ENCODE measurements at regions not wholly inside any gene's neighbourhood (a gene's known extent, or its start where the extent isn't known, plus 50 kb on each side); places are given as distances from the start of the nearest gene placed in this dataset.

DNA sequence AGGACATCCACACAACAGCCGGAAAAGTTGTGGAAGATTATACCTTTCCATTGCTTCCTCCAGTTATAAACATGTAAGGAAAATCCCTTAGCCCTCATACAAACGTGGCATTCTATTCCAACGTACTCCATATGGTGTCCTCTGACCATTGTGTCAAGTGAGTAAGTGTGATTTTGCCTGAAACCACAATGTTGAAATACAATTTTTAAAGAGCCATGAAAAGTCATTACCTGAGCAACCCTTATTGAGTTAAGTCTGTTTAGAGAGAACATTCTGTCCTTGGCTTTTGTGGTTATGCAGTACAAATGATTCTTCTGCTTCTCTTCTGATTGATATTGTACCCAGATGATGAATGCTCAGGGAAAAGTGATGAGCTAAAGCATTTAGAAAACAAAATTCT lies 530.1 kb downstream of the HAO1 start:
- DNase-seq (ENCODE audit: low read depth in 2 of 2), result no peak

DNA sequence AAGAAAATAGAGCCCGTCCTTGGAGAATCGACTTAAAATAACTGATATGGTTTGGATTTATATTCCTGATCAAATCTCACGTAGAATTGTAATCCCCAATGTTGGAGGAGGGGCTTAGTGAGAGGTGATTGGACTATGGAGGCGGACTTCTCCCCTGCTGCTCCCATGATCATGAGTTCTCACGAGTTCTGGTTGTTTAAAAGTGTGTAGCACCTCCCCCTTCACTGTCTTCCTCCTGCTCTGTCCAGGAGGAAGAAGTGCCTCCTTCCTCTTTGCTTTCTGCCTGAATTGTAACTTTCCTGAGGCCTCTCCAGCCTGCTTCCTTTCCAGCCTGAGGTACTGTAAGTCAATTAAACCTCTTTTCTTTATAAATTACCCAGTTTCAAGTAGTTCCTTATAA lies 529.2 kb downstream of the HAO1 start:
- no peak for DNase-seq (ENCODE audit: low read depth in 2 of 2)

DNA sequence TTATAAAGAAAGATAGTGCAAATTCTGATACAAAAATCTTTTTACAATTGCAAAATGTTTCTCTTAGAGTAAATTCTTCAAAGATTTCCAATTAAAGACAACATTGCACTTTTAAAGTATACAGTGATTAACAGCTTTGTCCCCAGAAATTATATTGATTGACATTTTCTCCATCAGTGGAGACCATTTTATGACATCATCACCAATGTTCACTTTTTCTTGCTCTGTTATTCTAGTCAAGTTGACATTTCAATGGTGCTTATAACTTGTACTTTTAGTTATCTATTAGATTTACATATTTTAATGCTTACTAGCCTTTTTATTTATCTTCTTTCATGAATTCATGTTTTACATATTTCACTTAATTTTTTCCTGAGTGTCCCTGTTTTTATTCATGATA lies 524.8 kb downstream of the HAO1 start:
- no peak for DNase-seq (ENCODE audit: low read depth in 2 of 2)

DNA sequence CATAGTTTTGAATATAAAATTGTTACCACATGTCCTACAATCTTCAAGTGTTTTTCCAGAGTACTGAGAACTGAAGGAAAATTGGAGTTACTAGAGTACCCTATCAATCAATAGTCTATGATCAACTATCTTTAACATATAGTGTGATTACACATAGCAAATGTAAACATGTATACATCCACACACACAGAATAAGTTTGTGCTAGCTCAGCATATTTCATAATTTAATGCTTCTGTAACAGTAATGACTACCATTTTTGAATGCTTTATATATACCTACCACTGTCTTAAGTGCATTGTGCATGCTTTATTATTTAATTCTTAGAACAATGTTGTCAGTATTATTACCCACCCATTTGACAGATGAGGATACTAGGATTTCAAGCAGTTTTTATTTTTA lies 523.9 kb downstream of the HAO1 start:
- DNase-seq (ENCODE audit: low read depth in 2 of 2), result no peak

DNA sequence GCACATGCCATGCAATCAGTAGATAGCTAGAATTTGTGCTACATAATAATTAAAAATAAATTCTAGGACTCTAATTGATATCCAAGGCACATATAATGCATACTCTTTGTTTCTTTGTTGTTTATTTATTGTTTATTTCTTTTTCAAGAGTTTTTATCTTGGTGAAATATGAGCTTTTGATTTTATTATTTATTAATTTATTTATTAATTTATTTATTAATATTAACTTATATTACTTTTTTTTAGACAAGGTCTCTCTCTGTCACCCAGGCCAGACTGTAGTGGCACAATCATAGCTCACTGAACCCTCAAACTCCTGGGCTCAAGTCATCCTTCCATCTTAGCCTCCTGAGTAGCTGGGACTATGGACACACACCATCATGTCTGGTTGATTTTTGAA lies 519.9 kb downstream of the HAO1 start:
- DNase-seq (ENCODE audit: low read depth in 2 of 2), result no peak

DNA sequence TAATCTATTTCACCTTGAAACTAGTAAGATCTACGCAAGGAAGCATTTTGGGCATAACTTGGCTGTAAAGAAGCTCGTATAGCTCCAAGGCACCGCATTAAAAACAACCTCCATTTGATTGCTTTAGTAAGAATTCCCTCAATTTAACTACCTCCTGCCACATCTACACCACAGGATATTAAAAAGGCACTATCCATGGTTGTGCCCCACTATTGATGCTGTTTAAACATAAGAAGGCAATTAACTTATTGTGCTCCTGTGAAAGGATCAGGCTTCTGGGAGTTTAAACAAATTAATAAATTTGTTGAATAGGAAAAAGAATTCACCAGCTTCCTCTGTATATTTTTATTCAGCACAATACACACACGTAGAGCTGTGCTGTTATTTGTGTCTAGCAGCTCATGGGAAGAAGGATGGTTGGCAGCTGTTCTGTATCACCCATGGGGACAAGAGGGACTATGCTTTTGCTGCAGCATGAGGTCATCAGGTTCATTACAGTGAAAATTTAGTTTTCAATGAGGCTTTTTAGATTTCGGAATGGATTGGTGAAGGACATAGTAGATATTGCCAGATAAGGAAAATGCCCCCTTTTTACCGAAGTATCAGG lies 513.3 kb downstream of the HAO1 start:
- DNase-seq (ENCODE audit: low read depth in 2 of 2), result no peak

DNA sequence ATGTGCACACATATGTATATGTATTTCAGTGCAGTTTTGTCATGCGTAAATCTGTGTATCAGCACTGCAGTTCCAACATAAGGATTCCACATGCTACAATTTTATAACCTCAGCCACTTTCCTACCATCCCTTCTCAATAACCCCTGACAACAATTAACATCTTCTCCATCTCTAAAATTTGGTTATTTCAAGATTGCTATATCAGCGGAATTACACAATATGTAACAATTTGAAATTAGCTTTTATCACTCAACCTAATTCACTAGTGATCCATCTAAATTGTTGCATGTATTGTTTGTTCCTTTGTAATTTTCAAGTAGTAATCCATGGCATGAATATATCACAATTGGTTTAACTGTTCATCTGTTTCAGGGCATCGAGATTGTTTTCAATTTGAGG lies 511.3 kb downstream of the HAO1 start:
- DNase-seq (ENCODE audit: low read depth in 2 of 2), result no peak

DNA sequence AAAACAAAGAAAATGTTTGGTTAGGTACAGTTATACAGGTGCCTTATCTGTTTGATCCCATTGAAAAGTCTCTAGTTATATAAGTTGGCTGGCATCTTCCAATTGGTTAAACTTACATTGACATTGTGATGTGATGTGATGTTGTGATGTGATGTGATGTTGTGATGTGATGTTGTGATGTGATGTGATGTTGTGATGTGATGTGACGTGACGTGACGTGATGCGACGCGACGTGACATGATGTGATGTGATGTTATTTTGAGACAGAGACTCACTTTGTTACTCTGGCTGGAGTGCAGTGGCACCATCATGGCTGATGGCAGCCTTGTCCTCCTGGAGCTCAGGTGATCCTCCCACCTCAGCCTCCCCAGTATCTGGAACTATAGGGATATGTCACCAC lies 507.6 kb downstream of the HAO1 start:
- no peak for DNase-seq (ENCODE audit: low read depth in 2 of 2)

DNA sequence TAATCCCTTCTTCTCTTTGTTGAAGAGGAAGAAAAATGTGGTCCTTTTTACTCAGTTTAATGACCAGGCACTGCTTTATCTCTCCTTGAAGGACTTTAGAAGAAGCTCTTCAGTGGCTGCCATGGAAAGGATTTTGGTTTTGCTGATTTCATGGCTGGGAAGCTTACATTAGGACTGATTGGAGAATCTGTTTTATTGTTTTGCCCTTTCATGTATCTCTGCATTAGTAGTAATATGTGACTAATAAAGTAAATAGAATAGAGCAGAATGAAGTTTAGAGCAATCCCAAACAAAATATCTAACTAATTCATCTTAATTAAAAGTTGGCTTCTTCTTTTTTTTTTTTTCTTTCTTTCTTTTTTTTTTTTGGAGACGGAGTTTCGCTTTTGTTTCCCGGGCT lies 502.9 kb downstream of the HAO1 start:
- DNase-seq (ENCODE audit: low read depth in 2 of 2), result no peak

DNA sequence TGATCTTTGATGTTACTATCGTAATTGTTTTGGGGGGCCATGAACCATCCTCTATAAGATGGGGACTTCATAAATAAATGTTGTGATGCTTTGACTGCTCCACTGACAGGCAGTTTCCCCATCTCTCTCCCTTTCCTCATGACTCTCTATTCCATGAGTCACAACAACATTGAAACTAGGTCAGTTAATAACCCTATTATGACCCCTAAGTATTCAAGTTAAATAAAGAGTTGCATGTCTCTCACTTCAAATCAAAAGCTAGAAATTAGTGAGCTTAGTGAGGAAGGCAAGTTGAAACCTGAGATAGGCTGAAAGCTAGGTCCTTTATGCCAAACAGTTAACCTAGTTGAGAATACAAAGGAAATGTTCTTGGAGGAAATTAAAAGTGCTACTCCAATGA lies 491.0 kb downstream of the HAO1 start:
- DNase-seq (ENCODE audit: low read depth in 2 of 2), result no peak

DNA sequence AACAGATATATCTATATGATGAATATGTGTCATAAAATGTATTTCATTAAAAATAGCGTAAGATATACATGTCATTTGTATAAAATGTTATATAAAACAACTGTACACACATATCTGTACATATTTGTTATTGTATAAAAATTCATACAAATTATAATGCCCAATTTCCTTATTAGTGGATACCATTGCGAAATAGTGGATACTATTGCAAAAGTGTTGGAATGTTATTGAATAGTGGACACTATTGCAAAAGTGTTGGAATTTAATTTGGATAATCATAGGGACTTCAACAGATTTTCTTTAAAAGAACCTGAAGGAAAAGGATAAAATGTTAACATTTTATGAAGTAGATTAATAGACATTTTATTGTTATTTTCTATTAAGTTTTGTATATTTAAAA lies 487.4 kb downstream of the HAO1 start:
- DNase-seq (ENCODE audit: low read depth in 2 of 2), result no peak

DNA sequence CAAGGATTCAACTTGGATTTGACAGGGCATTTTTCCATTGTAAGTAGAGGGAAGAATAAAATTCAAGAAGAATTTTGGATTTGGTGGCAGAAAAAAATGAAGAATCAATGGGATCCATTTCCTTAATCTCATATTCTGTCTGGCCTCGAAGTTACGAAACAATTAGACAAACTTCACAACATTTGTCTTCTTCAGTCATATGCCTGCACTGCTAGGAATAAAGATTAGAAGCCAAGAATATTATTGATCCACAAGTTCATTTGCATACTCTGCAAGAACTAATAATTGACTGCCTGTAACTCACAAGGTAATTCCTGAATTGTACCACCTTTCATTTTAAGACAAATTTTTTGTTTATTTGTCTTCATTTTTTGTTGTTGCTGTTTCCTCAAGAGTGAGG lies 486.2 kb downstream of the HAO1 start:
- no peak for DNase-seq (ENCODE audit: low read depth in 2 of 2)

DNA sequence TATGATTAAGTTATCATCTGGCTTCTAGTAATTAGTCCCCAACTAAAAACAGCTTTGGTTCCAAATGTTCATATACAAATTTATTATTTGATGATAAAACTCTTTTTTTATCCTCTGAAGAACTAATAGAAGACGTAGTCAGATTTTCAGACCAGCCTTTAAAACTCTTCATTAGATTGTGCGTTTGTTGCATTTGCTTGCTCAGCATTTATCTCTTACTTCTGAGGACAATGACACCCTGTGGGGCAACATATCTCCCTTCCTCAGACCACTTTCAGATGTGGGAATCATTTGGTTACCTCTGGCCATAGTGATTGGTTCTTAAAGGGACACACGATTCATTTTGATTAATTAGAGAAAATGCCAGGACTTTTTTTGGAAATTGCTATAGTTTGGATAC lies 481.8 kb downstream of the HAO1 start:
- DNase-seq (ENCODE audit: low read depth in 2 of 2), result no peak

DNA sequence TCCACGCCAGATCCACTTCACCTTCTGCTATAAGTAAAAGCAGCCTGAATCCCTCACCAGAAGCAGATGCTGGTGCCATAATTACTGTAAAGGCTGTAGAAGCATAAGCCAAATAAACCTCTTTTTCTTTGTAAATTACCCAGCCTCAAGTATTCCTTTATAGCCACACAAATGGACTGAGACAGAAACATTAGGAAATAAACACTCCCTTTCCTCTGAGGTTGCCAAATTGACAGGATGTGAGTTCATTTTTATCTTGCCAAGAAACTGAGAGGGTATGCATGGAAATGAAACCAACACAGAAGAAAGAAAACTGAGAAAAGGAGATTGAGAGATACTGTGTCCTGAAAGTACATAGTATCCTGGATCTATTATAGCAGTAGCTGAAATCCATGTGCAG lies 481.2 kb downstream of the HAO1 start:
- DNase-seq (ENCODE audit: low read depth in 2 of 2), result no peak

DNA sequence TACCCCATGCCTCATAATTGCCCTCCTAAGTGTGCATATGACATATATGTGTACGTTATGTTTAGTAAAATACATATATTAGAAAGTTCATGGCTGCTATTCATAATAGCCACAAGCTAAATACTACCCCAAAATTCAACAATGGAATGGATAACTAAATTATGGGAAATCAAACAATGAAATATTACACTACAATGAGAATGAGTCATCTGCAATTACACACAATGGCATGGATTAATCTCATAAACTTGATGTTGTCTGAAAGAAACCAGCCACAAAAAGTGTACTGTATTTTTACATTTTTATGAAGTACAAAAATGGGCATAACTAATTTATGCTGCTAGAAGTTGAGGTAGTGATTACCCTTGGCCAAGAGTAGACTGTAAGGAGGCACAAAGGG lies 477.0 kb downstream of the HAO1 start:
- DNase-seq (ENCODE audit: low read depth in 2 of 2), result no peak

DNA sequence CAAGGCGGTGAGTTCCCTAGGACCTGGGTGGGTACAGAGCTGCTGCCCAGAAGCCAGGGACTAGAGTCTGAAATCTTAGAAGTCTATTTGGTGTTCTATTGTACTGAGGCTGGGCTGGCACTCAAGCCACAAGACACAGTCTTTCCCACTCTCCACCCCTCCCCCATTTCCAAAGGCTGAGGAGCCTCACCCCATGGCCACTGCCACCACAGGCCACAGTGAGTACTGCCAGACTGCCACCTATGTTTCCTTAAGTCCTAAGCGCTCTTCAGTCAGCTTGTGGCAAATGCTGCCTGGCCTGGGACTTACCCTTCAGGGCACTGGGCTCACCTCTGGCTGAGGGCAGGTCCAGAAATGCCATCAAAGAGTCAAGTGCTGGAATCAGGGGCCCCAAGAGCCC lies 469.3 kb downstream of the HAO1 start:
- no peak for DNase-seq (ENCODE audit: low read depth in 2 of 2)

DNA sequence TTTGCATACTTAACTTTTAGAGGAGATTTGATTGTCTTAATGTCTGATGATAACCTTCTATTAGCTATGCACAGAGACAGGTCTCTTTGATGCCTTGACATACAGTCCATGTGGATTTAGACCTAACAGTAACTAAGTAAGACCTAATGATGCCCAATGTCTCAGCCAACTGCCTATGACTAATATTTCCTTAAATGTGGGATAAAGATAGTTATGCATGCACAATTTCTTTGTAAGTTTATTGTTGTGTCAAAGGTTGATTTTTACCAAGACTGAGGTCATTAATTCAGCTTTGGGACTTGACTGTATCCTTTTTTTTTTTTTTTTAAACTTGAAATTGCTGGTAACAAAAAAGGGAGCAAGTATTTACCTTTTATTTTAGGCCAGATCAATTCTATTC lies 450.0 kb downstream of the HAO1 start:
- no peak for DNase-seq (ENCODE audit: low read depth in 2 of 2)

DNA sequence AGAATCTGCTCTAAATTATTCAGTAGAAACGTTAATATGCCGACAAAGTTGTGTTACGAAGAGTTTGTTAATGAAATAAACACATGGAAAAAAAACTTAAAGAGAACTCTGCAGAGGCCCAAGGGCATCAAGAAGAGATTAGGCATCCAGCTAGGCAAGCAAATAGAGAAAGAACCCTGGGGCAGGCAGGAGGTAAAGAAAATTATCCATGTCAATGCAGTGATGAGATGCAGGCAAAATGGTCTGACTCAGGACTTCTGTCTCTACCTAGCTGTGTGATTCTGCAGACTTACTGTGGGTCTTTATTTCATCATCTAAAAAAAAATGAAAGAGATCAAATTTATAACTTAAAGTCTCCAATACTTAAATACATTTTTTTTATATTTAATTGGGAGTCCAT lies 448.0 kb downstream of the HAO1 start:
- DNase-seq (ENCODE audit: low read depth in 2 of 2), result no peak

DNA sequence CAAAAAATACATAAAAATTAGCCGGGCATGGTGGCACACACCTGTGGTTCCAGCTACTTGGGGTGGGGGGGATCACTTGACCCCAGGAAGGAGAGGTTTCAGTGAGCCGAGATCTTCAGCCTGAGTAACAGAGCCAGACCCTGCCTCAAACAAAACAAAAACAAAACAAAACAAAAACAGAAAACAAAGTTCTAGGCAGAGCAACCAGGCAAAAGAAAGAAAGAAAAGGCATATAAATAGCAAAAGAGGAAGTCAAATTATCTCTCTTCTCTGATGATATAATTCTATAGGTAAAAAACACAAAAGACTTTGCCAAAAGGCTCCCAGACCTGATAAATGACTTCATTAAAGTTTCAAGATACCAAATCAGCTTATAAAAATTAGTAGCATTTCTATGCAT lies 446.9 kb downstream of the HAO1 start:
- no peak for DNase-seq (ENCODE audit: low read depth in 2 of 2)

DNA sequence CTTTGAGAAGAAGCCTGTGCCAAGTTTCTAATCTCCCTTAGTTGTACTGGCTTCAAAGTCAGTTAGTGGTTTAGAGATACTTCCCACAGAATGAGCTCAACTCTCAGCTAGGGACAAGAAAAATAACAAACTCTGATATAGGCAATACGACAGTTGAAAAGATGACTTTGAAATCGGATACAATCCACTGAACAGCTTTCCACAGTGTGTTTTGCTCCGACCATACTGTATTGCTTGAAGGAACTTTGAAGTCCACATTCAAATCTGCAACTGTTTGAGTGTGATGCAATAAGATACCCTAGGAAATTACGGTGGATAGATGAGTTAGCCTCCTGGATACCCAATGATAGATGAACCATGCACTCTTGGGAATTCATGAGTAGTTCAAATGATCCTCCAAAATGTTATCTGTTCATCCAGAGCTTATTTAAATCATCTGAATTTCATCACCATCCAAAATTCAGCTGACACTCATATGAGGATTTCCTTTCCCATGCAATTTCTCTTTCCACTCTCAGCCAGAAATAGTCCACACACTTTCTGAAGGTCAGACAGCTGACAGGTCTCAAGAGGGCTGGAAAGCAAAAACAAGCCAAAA lies 443.8 kb downstream of the HAO1 start:
- DNase-seq (ENCODE audit: low read depth in 2 of 2), result no peak

DNA sequence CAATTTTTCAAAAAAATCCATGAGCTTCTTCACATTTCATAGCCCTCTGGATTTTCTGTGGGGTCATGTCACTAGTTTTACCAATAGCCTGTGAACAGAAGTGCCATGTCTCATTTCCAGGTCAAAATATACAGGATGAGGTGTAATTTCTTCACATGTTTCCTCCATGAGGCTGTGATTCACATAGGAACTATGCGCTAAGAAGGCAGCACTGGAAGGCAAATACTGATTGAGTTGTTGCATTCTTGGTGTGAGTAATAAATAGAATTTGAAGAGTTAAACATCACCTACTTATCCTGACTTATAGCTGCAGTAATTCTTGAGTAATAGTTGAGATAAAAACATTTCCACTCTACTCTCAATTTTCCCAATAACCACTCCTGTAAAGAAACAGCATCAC lies 442.3 kb downstream of the HAO1 start:
- no peak for DNase-seq (ENCODE audit: low read depth in 2 of 2)

DNA sequence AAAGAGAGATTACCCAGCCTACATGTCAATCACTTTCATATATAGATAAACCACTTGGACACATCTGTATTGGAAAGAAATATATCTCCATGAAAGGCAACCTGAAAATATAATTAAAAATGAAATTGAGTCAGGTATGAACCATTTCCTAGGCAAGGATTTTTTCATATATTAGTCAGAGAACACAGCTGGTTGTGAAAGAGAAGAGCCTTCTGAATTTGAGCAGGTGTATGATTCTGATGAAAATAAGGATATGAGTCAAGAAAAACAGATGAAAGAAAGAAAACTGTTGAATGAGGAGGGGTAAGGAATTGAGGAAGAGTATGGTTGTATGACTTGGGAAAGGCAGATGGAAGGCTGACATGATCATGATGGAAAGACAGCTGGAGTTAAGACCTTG lies 441.1 kb downstream of the HAO1 start:
- DNase-seq (ENCODE audit: low read depth in 2 of 2), result no peak

DNA sequence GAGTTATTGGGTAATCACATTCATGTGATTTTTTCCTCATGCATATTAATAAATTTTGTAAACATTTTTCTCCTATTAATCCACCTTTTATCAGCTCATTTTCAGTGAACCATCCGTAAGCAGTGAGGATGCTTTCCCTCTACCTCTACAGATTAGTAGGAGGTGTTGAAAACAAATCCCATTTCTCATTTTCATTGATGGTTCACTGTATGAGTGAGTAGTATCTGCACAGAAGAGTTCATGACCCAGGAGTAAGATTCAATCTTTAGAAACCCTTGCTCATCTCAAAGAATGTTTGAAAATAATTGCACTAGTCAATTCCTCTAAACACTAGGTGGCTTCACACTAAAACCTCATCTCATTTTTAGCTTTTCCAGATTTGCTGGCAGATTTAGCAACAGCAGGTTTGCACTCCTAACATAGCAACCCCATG lies 440.0 kb downstream of the HAO1 start:
- no peak for DNase-seq (ENCODE audit: low read depth in 2 of 2)

DNA sequence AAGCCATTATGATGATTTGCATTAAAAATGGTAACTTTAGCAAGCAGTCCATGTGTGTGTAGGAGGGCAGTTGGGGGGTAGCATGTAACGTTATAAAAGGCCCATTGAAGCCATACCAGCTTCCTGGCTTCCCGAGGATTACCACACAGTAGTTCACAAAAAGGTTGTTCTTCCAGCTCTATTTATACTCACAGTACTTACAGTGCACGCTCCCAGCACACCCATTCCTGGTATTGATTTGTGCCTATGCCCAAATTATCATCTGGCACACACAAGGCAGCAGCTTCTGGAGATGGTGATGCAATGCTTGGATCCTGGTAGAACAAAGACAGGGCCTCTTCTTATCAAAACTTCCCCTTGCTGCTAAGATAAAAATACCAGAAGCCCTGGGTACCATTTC lies 436.8 kb downstream of the HAO1 start:
- DNase-seq (ENCODE audit: low read depth in 2 of 2), result no peak
